T-helper 2 cell (primary cell): ENCODE measurements at regions not wholly inside any gene's neighbourhood (a gene's known extent, or its start where the extent isn't known, plus 50 kb on each side); places are given as distances from the start of the nearest gene placed in this dataset.

ENCODE experiments used
- DNase-seq, 5 experiments: peaks; one replicate each; pipeline versions ENCODE4 v3.0.0 to v3.0.0-alpha.2; 2012 to 2022

GRCh38 chr13:61738236-61738750, 322.6 kb upstream of the PCDH20 start:
- no peak for DNase-seq

DNA sequence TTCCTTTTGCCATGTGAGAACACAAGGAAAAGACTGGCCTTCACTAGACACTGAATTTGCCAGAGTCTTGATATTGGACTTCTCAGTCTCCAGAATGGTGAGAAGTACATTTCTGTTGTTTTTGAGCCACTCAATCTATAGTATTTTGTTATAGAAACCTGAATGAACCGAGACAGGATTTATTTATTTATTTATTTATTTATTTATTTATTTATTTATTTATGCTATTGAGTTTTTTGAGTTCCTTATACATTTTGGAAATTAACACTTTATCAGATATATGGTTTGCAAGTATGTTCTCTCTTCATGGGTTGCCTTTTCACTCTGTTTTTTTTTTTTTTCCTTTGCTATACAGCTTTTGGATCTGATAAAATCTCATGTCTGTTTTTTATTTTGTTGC, 319.0 kb upstream of the PCDH20 start:
- no peak for DNase-seq

GRCh38 chr13:61728471-61728870, 312.8 kb upstream of the PCDH20 start:
- no peak for DNase-seq

DNA sequence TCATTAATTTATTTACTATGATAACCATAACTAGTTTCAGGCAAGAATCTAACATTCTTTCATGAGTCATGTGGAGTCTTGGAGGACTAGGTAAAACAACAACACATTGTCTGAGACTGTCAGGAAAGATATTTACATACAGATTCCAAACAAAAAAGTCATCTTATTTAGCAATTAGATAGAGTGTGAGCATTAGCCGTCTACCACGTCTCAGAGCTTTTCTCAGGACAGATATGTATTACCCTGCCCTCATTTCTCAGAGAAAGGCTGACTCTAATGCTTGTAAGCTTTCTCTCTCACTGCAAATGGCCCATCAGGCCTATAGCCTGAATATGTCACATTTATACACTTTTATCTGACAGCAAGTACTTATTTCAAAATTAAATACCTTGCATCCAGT, 312.1 kb upstream of the PCDH20 start:
- DNase-seq: no peak

GRCh38 chr13:61725806-61726205, 310.2 kb upstream of the PCDH20 start:
- no peak for DNase-seq

- DNase-seq: no peak
These were observed 306.5 kb upstream of the PCDH20 start for GRCh38 chr13:61722119-61722518.

GRCh38 chr13:61712621-61713020, 297.0 kb upstream of the PCDH20 start:
- no peak for DNase-seq

DNA sequence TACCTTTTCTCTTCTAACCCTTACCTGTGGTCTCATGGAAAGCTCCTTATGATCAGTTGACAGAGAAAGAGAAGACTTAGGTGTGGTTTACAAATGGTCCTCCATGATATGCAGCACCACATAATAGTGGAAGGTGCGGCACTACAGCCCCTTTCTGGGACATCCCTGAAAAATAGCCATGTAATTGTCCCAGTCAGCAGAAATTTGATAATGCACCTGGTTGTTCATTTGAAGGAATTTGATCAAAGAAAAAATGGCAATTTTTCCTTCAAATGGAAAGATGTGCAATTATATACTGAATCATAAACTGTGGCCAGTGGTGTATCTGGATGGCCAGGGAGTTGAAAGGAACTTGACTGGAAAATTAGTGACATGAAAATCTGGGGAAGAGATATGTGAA, 293.6 kb upstream of the PCDH20 start:
- DNase-seq: no peak

GRCh38 chr13:61706899-61707298, 291.2 kb upstream of the PCDH20 start:
- DNase-seq: no peak

DNA sequence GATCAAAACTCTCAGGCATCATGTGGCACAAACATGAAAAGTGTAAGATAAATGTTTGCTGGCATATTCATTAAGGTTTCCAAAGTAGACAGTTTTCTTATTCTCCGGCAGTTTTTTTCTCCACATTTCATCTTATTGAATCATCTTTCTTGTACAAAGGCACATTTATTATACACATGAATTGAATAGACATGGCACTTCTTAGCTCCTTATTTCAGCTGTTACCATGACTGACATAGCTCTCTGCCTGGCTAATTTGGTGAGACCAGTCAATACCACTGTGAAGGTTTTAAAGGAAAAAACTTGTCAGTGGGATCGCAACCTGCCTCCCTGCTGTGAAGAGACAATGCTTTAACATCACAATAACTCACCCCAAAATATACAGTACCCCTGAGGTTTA, 285.0 kb upstream of the PCDH20 start:
- no peak for DNase-seq

DNA sequence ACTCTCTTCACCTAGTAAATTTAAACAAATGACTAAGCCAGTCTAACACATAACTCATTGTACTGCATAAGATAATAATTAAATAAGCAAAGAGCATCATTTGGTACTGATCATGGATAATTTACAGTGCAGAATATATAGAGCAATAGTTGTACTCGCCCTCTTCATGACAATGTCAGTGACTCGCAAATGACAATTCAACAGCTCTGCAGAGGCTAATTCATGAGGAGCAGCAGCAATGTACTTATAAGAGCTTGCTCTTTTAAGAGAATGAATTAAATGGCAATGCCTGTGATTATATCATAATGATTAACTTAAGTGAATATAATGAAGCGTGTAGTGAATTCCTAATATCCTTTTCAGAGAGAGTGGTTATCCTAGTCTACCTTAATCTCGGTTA, 284.5 kb upstream of the PCDH20 start:
- no peak for DNase-seq

GRCh38 chr13:61696676-61697075, 281.0 kb upstream of the PCDH20 start:
- no peak for DNase-seq

- DNase-seq: no peak
These were observed 279.5 kb upstream of the PCDH20 start for GRCh38 chr13:61695147-61695546.

DNA sequence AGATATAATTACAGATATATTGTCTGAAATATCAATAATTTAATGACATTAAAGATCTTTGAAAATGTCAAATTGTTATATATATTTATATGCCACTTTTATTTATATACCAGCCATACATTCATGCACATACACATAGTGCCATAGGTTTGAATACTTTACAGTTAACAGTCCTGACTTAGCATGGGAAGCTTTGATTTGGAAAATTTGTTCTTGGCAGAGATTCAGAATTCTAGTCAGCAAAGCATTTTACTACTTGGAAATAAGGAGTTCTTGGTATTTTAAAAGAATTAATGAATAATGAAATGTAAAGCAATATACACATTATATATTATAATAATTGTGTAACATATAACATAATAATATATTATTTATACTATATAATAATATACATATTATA, 277.0 kb upstream of the PCDH20 start:
- no peak for DNase-seq

DNA sequence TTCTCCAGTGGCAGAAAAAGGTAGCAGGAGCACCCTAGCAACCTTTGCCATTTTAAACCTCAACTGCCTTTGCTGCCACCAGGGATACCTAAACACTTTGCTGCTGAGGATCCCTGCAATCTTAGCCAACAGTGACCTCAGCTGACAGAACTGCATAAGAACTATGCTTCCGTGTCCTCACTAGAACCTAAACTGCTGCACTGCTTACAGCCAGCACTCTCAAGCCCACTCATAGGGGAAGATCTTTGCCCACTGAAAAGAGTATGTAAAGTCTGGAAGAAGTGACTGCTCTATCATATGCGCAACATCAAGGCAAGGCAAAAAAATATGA, 270.0 kb upstream of the PCDH20 start:
- no peak for DNase-seq

DNA sequence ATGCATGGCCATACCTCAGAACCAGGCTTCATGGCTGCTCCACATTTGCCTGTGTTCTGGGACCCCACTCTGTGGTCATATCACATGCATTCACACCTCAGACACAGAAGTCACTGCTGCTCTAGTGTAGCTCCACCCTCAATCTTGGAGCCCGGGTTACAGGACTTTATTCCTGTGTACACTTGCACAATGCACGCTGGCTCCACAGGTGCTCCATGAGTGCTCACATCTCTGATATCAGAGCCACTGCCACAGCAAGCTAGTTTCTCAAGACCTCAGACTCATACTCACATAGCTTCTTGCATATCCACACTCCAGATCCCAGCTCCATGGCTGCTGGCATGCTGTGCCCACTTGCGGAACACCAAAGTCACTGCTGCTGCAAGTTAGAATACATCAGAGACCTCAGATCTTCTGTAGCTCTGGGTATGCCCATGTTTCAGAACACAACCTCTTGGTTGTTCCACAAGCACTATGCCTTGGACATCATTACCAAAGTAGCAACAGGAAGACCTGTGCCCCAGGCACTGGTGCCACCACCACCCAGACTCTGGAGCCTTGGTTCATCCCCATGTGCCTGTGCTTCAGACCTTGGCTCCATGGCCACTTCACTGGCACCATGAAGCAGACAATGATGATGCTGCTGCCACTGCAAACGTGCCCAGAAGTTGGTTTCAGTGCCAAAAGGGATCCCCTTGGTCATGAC, 269.5 kb upstream of the PCDH20 start:
- no peak for DNase-seq

DNA sequence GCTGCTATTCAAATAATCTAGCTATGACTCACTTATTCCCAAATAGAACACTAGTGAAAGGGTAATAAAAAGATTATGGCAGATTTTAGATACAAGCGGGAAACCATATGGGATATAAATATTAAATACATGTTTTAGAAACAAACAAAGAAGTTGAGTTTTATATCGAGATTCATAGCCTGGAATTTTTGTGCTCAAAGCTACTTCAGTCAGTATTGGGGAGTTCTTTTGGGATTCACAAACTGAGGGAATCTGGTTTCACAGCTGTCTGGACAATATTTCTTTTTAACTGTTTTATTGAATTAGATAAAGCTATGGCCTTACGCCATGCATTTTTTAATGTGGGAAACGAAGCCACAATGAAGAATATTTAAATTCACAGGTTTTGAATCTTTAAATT, 257.1 kb upstream of the PCDH20 start:
- DNase-seq: no peak

DNA sequence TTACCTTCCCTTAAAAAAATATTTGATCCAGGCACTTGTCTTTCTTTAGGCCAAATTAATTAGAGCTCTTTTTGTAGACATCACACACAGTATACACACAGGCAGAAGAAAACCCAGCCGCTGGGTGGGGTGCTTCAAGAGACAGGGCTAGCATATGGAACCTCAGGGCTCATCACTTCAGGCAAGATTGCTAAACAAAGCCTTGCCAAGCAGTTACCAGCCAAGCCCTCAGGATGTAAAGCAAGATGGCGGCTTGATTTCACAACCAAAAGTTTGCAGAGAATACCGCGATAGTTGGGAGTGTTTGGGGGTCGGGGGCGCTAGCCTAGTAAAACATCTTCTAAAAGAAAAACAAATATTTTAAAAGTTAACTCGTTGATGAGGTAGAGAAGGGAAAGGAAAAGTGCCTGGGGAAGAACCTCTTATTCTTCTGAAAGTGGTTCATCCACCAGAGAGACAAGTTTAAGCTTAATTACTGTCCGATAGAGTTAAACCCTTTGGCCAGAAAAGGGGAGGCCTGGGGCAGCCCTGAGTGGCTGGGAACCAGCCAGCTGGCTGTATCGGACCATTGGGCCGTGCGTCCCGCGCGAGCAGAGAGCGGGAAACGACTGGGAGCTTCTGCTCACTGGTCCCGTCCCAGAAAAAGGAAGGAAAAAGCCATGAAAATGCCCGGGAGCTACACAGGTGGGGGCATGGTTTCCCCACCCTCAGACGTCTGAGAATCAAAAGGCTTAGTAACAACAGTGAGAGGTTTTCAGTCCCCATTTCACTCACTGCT, 254.9 kb upstream of the PCDH20 start:
- no peak for DNase-seq

GRCh38 chr13:61664801-61665705, 249.4 kb upstream of the PCDH20 start:
- no peak for DNase-seq

- no peak for DNase-seq
These were observed 238.8 kb upstream of the PCDH20 start for GRCh38 chr13:61654481-61654880.

DNA sequence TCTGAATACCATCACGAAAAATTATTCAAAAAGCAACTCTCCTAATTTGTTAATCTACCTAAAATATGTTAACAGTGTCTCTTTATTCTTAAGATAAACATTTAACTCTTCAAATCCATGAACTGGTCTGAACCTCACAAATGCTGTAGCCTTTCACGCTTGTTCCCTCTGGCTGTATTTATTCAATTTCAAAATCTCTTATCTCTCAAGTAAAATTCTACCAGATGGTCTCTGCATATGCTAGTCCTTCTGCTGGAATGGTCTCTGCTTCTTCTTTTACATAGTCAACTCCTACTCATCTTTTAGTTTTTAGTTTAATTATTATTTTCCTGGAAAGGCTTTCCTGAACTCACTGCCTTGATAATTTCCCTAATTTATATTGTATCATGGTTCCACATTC, 232.9 kb upstream of the PCDH20 start:
- DNase-seq: no peak

DNA sequence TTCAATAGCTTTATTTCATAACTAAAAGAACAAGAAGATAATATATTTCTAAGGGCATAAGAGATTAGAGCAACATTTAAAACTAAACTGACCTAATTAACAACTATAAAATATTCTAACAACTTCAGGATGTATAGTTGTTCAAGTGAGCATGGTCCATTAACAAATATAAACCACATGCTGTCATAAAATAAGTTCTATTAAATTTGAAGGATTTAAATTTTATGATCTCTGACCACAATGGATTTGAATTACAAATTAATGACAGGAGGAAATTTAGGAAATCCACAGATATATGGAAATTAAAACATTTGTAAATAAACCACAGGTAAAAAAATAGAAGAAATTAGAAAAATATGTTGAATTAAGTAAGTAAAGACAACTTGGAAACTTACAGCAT, 196.5 kb upstream of the PCDH20 start:
- DNase-seq: no peak

- no peak for DNase-seq
These were observed 192.5 kb upstream of the PCDH20 start for GRCh38 chr13:61608138-61608537.
